A549 (cell line): ENCODE measurements at regions not wholly inside any gene's neighbourhood (a gene's known extent, or its start where the extent isn't known, plus 50 kb on each side); places are given as distances from the start of the nearest gene placed in this dataset.

Source experiments
- ATAC-seq, 2 experiments: fragments of 200-7000 bp in 1 of 2; fragments of >200 bp in 1 of 2; cut with Nextera tagmentation in 1 of 2; cut with Tn5 transposase in 1 of 2; 3 replicates each; pipeline versions ENCODE4 v1.8.0 to v1.9.1; 2018 to 2020; ENCODE audit warnings: mild to moderate bottlenecking in 1 of 2, moderate library complexity in 1 of 2
- CTCF ChIA-PET: fragments of 300-600 bp; sonication (Branson Sonifier 250); formaldehyde crosslinking; extraction: SDS; loops from one replicate; lab custom pipeline; 2021; ENCODE audit warnings: antibody characterized with exemption, inconsistent platforms; lab: Yijun Ruan, JAX
- POLR2A ChIA-PET: fragments of 350-600 bp; formaldehyde crosslinking; extraction: SDS; loops from one replicate; lab custom pipeline; 2021; ENCODE audit warnings: antibody characterized with exemption, inconsistent platforms; lab: Yijun Ruan, JAX
- DNase-seq, 2 experiments: peaks; one replicate each; pipeline versions ENCODE4 v3.0.0 to v3.0.0-alpha.2; 2011 to 2016; ENCODE audit warnings: low read depth in 1 of 2, low spot score in 1 of 2
- FAIRE-seq: peaks from 2 replicates; lab custom pipeline; 2011; peaks lifted over from hg19 to GRCh38; lab: Jason Lieb, UNC
- H3K27ac ChIP-seq, 2 experiments: fragments of >200 bp; sonication (Bioruptor Twin); formaldehyde crosslinking; 3 replicates each; pipeline ENCODE4 v1.5.1; 2016 to 2017
- H3K4me1 ChIP-seq: fragments of >200 bp; sonication (Bioruptor Twin); formaldehyde crosslinking; 3 replicates; pipeline ENCODE4 v1.6.1; 2016
- H3K4me2 ChIP-seq: fragments of >200 bp; sonication (Bioruptor Twin); formaldehyde crosslinking; 3 replicates; pipeline ENCODE4 v1.6.1; 2016
- H3K4me3 ChIP-seq: fragments of >200 bp; sonication (Bioruptor Twin); formaldehyde crosslinking; 3 replicates; pipeline ENCODE4 v1.5.1; 2016
- H3K9me3 ChIP-seq: fragments of >200 bp; sonication (Bioruptor Twin); formaldehyde crosslinking; 3 replicates; pipeline ENCODE4 v1.6.1; 2016
- ELK1 ChIP-seq: fragments of 150-350 bp; IDR thresholded peaks from 2 replicates; pipeline ENCODE4 v1.6.1; 2014; ENCODE audit warnings: low read depth, mild to moderate bottlenecking, low read length
- GATA3 ChIP-seq: IDR thresholded peaks from 2 replicates; pipeline ENCODE4 v1.6.1; 2012; ENCODE audit warnings: borderline replicate concordance
- HEYL ChIP-seq: fragments of 250-450 bp; sonication (Bioruptor Pico); IDR thresholded peaks from 2 replicates; pipeline ENCODE4 v1.8.0; 2021; ENCODE audit warnings: mild to moderate bottlenecking, moderate library complexity
- HOXB13 ChIP-seq: fragments of 250-450 bp; sonication (Bioruptor Pico); IDR thresholded peaks from 2 replicates; pipeline ENCODE4 v1.5.0; 2020; ENCODE audit warnings: low read depth, mild to moderate bottlenecking, moderate library complexity
- KDM1A ChIP-seq: fragments of 200-600 bp; sonication (generic); IDR thresholded peaks from 2 replicates; pipeline ENCODE4 v1.6.1; 2016; ENCODE audit warnings: low read depth, mild to moderate bottlenecking
- MAZ ChIP-seq: fragments of 150-350 bp; IDR thresholded peaks from 2 replicates; pipeline ENCODE4 v1.6.1; 2014; ENCODE audit warnings: antibody characterized with exemption, low read depth, low read length, borderline replicate concordance
- NPAS2 ChIP-seq: fragments of 250-450 bp; sonication (Bioruptor Pico); IDR thresholded peaks from 2 replicates; pipeline ENCODE4 v1.8.0; 2022; ENCODE audit warnings: mild to moderate bottlenecking, moderate library complexity, borderline replicate concordance
- NR3C1 ChIP-seq: fragments of >200 bp; sonication (Bioruptor Twin); formaldehyde crosslinking; IDR thresholded peaks from 3 replicates; pipeline ENCODE4 v1.6.1; 2017
- POLR2A ChIP-seq: IDR thresholded peaks from 2 replicates; pipeline ENCODE4 v1.6.1; 2012; ENCODE audit warnings: mild to moderate bottlenecking, low read length
- RARB ChIP-seq: fragments of 250-450 bp; sonication (Bioruptor Pico); IDR thresholded peaks from 2 replicates; pipeline ENCODE4 v1.8.0; 2021; ENCODE audit warnings: mild to moderate bottlenecking, moderate library complexity
- RCOR1 ChIP-seq: fragments of 150-350 bp; IDR thresholded peaks from 2 replicates; pipeline ENCODE4 v1.6.1; 2014; ENCODE audit warnings: antibody characterized with exemption, low read length, low read depth
- REST ChIP-seq: fragments of 200-600 bp; sonication (generic); IDR thresholded peaks from 2 replicates; pipeline ENCODE4 v1.6.1; 2016; ENCODE audit warnings: antibody characterized with exemption, mild to moderate bottlenecking, moderate library complexity
- RFX5 ChIP-seq: fragments of 450-650 bp; IDR thresholded peaks from 2 replicates; pipeline ENCODE4 v1.7.1; 2014; ENCODE audit warnings: antibody characterized with exemption, mild to moderate bottlenecking, moderate library complexity
- RNF2 ChIP-seq: fragments of 200-600 bp; sonication (generic); IDR thresholded peaks from 2 replicates; pipeline ENCODE4 v1.6.1; 2016; ENCODE audit warnings: low read depth, mild to moderate bottlenecking, antibody characterized with exemption, moderate library complexity, borderline replicate concordance
- ZC3H11A ChIP-seq: fragments of 450-650 bp; IDR thresholded peaks from 2 replicates; pipeline ENCODE4 v1.6.1; 2014; ENCODE audit warnings: antibody characterized with exemption, mild to moderate bottlenecking
- WGBS: methylation state at CpG from one replicate; pipeline ENCODE4 v1.1.6; 2017; ENCODE audit errors: missing lambda C conversion rate; 5-methylcytosine and 5-hydroxymethylcytosine counted together

- TF ChIP-seq KDM1A (no peak), ZC3H11A (no peak), RFX5 (no peak)
- POLR2A ChIA-PET = no interaction called here
- no peaks in the 10 kb centered on the region; the same call in 2 of the 3 replicates for H3K9me3 ChIP-seq
- ATAC-seq (no peak), DNase-seq (no peak), FAIRE-seq (no peak)
- H3K27ac ChIP-seq = no peak overlapping the region
- CTCF ChIA-PET = no interaction called here
- WGBS = 29% methylated on average over 4 of the region's 4 CpGs
- no peak overlapping the region for H3K4me2 ChIP-seq
- no peak overlapping the region for H3K4me3 ChIP-seq
- no peaks in the 10 kb centered on the region for H3K4me1 ChIP-seq
These were observed 1166.2 kb downstream of the TBC1D22A start for GRCh38 chr22:47928631-47929030.

GRCh38 chr22:47927648-47928210 lies 1165.3 kb downstream of the TBC1D22A start:
- ChIA-PET CTCF (no interaction called here), POLR2A (no interaction called here)
- H3K9me3 ChIP-seq = no peaks in the 10 kb centered on the region; the same call in 2 of the 3 replicates
- no peak overlapping the region for H3K27ac ChIP-seq
- FAIRE-seq (no peak), DNase-seq (no peak), ATAC-seq (no peak)
- no peak for TF ChIP-seq HEYL (CRISPR knock-in tag)
- TF ChIP-seq NPAS2 (CRISPR knock-in tag) = no peak
- TF ChIP-seq POLR2A = no peak
- no peak for TF ChIP-seq RARB (CRISPR knock-in tag)
- no peak for TF ChIP-seq RFX5
- no peak for TF ChIP-seq HOXB13 (CRISPR knock-in tag)
- no peak for TF ChIP-seq ELK1
- TF ChIP-seq RCOR1 = no peak
- no peak for TF ChIP-seq KDM1A
- no peak for TF ChIP-seq RNF2
- WGBS = 87% methylated on average over 19 of the region's 21 CpGs
- H3K4me3 ChIP-seq = no peak overlapping the region
- no peaks in the 10 kb centered on the region for H3K4me1 ChIP-seq
- H3K4me2 ChIP-seq = no peak overlapping the region

- Histone ChIP-seq H3K4me2 (no peak overlapping the region), H3K9me3 (no peaks in the 10 kb centered on the region), H3K4me3 (no peak overlapping the region), H3K4me1 (no peaks in the 10 kb centered on the region), H3K27ac (no peak overlapping the region)
- ChIA-PET CTCF (no interaction called here), POLR2A (no interaction called here)
- FAIRE-seq (no peak), ATAC-seq (no peak), DNase-seq (no peak)
- TF ChIP-seq MAZ (no peak), REST (no peak)
- 59% methylated on average over 5 of the region's 11 CpGs for WGBS
These were observed 1160.6 kb downstream of the TBC1D22A start for GRCh38 chr22:47923011-47923427.

- FAIRE-seq (no peak), DNase-seq (no peak), ATAC-seq (no peak)
- TF ChIP-seq GATA3 (no peak), NR3C1 (no peak)
- Histone ChIP-seq H3K27ac (no peak overlapping the region), H3K4me1 (no peaks in the 10 kb centered on the region), H3K9me3 (no peaks in the 10 kb centered on the region), H3K4me2 (no peak overlapping the region), H3K4me3 (no peak overlapping the region)
- WGBS = 93% methylated on average over 2 of the region's 3 CpGs
- ChIA-PET CTCF (no interaction called here), POLR2A (no interaction called here)
These were observed 1159.5 kb downstream of the TBC1D22A start for GRCh38 chr22:47921906-47922305.
